ENCODE measurements at regions not wholly inside any gene's neighbourhood (a gene's known extent, or its start where the extent isn't known, plus 50 kb on each side); places are given as distances from the start of the nearest gene placed in this dataset.

GRCh38 chr14:99047441-99048031 is 224.5 kb downstream of the BCL11B start:
- no peak for DNase-seq (ENCODE audit: low read depth in 2 of 2)

- DNase-seq (ENCODE audit: low read depth in 2 of 2) = no peak
Measured at GRCh38 chr14:99050309-99050708, 221.7 kb downstream of the BCL11B start.

DNA sequence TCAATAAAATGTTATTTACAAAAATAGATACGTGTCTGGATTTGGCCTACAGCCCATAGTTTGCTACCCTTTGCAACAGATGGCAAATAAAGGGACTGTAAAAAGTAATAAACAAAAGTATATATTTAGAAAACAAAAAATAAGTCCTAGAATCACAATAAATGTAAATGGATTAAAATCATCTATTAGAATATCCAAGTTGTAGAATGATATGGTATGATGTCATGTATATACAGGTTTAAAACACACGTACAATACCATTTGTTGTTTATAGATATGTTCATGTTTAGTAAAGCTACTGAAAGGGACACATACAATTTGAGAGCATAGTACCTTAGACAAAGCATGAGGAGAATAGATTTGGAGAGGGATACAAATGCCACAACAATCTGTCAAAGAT is 219.5 kb downstream of the BCL11B start:
- no peak for DNase-seq (ENCODE audit: low read depth in 2 of 2)

DNA sequence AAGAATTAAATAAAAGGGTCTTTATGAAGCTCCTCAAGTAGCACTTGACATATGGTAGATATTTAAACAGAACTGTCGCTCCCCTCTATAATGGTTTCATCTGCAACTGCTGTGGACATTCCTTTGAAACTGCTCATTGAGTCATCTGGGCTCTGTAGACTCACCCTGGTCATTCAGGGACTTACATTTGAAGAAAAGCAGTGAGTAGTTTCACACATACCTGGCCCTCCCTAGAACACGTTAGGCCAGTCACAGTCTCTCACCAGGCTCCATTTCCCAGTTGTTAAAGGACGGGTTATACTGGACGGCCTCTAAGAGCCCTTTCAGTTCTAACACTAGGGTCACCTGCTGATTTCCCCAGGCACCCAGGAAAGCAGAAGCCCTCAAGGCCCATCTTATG is 217.0 kb downstream of the BCL11B start:
- DNase-seq (ENCODE audit: low read depth in 2 of 2) = no peak

DNA sequence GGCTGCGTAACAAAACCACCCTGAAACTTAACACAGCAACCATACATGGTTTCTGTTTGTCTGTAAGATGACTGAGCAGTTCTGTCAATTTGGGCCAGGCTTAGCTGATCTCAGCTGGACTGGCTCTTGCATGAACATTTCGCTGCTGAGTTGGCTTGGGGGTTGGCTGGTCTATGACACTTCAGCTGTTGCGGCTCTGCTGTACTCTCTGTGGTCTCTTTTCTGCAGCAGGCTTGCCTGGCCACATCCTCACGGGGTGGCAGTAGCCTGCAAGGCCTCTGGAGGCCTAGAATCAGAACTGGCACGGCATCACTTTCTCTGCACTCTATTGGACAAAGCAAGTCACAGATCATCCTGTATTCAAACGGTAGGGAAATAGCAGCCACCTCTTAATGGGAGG is 216.2 kb downstream of the BCL11B start:
- DNase-seq (ENCODE audit: low read depth in 2 of 2) = peak; percentile 15 to 35

DNA sequence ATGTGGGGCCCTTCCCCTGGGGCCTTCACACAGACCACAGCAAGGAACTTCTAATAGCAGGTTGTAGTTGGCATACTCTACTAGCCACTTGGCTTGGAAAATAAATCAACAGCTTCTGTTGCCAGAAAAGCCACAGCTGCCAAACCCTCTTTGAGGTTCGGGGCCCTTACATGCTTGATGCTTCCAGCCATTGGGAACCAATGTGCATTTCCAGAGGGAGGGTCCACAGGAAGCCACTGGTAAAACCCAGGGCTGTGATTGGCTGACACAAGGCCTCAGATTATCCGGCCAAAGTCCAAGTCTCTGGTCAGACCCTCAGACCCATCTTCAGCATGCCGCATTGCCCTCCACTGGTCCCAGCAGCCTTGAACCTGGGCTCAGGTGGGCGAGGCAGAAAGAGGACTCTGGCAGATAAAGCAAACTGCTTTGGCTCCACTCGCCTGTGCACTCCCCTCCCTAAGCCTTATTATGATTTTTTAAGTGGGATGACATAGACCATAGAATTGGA is 214.4 kb downstream of the BCL11B start:
- DNase-seq (ENCODE audit: low read depth in 2 of 2) = no peak

- no peak for DNase-seq (ENCODE audit: low read depth in 2 of 2)
Measured at GRCh38 chr14:99058542-99058941, 213.5 kb downstream of the BCL11B start.

- DNase-seq (ENCODE audit: low read depth in 2 of 2) = no peak
Measured at GRCh38 chr14:99062216-99062615, 209.8 kb downstream of the BCL11B start.

DNA sequence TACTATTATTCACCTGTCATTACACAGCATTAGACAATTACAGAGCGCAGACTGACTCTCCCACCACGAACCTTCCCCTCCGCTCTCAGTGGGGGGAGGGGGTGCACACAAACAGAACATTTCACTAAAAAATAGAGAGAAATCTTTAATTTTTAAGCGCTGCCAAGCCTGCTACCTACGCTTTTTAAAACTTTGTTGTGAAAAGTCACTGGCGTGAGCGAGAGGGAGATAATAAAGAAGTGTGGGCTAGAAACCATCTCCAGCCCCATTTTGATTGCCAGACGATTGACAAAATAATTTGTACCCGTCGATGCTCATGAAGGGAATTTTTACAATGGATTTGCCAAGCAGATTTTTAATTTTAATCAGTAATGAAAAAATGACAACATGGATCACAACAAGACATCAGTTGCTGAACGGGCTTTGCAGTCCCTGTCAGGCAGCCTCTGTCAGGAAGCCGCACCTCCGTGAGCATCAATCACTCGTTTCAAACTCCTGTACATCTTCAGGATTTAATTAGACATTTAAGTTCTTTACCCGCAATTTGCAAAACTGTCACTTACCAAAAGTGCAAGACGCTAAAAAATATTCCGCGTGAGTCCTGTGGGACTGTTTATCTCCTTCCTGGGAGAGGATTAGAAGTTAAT is 209.1 kb downstream of the BCL11B start:
- no peak for DNase-seq (ENCODE audit: low read depth in 2 of 2)

DNA sequence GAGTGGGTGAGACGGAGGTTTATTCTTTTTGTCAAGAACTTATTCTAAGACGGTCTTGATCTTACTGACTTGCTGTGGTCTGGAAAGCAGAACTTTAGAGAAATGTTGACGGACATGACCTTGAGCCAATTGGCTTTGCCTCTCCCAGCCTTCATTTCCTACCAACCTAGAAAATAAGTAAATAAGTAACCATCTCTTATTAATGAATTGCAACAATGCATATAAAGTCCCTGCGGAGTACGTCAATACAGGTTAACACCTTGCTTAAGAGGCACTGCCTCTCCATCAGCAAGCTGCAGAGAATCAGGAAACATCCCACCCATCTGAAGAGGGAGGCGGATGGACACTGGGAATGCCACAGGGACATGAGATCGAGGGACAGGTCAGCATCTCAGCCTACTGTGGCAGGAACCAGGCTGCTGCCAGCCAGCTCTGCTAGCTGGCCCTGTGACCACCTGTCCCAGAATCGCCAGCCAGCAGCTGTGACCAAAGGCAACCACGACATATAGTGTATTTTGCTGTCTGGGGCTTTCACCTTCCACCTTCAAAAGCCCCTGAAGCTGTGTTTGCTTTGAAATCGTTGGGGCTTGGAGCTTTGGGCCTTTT is 208.3 kb downstream of the BCL11B start:
- DNase-seq (ENCODE audit: low read depth in 2 of 2) = no peak

GRCh38 chr14:99064262-99064954 is 207.6 kb downstream of the BCL11B start:
- no peak for DNase-seq (ENCODE audit: low read depth in 2 of 2)

DNA sequence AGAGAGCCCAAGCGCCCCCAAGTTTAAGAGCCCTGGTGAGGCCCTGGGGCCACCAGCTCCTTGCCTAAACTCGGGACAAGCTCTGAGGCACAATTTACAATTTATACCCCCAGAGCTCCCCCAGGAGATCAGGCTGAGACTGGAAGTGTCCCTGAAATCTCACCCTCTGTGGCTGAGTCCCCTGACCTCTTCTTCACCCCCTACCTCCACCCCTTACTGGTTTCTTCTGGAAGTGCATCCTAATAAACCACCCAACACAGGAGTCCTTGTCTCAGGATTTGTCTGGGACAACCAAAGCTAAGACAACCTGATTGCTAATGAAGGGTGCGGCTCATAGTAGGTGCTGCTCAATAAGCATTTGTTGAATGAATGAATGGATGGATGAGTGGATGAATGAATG is 206.4 kb downstream of the BCL11B start:
- no peak for DNase-seq (ENCODE audit: low read depth in 2 of 2)

DNA sequence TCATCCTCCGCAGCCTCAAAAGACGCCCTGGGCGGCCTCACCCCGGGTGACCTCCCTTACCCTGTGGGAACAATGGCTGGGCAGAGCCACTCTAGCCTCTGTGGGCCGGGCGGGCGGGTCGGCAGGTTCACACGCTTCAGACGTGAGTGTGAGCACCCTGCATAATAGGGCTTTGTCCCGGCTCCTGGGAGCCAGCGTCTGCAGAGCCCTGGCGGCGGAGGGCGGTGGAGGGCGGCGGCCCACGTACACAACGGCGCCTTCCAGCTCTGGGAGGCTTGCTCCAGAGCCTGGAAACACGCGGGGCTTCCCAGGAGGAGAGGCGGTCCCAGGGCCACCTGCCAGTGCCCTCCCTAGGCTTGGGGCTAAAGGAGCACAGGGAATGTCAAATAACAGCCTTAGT is 205.6 kb downstream of the BCL11B start:
- DNase-seq (ENCODE audit: low read depth in 2 of 2) = no peak

DNA sequence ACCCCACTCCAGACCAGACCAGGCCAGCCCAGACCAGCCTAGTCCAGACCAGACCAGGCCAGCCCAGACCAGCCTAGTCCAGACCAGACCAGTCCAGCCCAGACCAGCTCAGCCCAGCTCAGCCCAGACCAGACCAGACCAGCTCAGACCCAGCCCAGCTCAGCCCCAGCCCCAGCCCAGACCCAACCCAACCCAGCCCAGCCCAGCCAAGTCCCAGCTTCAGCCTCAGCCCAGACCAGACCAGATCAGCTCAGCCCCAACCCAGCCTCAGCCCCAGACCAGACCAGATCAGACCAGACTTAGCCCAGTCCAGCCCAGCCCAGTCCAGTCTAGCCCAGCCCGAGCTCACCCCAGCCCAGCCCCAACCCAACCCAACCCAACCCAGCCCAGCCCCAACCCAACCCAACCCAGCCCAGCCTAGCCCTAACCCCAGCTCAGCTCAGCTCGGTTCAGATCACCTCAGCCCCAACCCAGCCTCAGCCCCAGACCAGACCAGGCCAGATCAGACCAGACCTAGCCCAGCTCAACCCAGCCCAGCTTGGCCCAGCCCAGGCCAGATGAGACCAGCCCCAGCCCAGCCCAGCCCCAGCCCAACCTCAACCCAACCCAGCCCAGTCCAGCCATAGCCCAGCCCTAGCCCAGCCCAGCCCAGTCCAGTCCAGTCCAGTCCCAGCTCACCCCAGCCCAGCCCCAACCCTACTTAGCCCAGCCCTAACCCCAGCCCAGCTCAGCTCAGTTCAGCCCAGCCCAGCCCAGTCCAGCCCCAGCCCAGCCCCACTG is 204.7 kb downstream of the BCL11B start:
- DNase-seq (ENCODE audit: low read depth in 2 of 2) = no peak

- no peak for DNase-seq (ENCODE audit: low read depth in 2 of 2)
Measured at GRCh38 chr14:99067927-99068326, 204.1 kb downstream of the BCL11B start.

GRCh38 chr14:99069946-99070345 is 202.1 kb downstream of the BCL11B start:
- DNase-seq (ENCODE audit: low read depth in 2 of 2) = no peak

- DNase-seq (ENCODE audit: low read depth in 2 of 2) = no peak
Measured at GRCh38 chr14:99072433-99072832, 199.6 kb downstream of the BCL11B start.

DNA sequence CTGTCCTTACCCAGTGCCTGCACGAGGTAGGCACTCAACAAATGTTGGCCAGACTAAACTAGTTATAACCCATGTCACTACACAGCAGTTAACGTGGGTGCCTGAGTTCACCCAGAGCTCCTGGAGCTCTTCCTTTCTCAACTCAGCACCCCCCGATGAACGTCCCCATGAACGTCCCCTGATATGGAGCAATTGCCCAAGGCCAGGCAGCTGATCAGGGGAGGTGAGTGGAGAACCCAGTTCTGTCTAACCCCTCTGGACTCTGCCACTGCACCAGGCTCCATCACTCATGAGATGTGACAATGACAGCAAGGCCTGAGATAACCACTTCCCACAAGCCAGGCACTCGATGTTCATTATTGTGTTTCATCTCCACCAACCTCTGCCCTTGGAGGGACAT is 199.0 kb downstream of the BCL11B start:
- no peak for DNase-seq (ENCODE audit: low read depth in 2 of 2)

GRCh38 chr14:99073431-99073830 is 198.6 kb downstream of the BCL11B start:
- DNase-seq (ENCODE audit: low read depth in 2 of 2) = no peak

DNA sequence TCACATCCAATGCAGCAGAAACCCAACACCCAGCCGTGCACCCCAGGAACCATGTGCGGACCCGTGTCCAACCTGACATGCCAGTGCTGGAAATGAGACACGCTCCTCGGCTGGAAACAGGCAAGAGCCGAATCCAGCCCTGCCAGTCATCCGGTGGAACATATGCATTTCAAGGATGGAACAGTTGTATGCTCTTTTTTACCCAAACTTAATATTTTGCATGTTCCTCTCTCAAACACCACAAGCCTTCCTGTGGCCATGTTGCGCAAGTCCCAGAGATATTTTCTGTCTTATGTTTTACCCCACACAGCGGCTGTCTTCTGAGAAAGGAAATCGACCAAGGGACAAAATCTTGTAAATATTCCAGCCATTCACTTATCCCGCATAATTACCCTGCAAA is 196.9 kb downstream of the BCL11B start:
- DNase-seq (ENCODE audit: low read depth in 2 of 2) = no peak

GRCh38 chr14:99075771-99076375 is 196.1 kb downstream of the BCL11B start:
- no peak for DNase-seq (ENCODE audit: low read depth in 2 of 2)
